ENCODE measurements at regions not wholly inside any gene's neighbourhood (a gene's known extent, or its start where the extent isn't known, plus 50 kb on each side); places are given as distances from the start of the nearest gene placed in this dataset.
"Not testable (repeated sequence)": the region's sequence is repeated elsewhere in the genome, so short reads cannot be mapped to it uniquely, and the experiment has no call there.

DNA sequence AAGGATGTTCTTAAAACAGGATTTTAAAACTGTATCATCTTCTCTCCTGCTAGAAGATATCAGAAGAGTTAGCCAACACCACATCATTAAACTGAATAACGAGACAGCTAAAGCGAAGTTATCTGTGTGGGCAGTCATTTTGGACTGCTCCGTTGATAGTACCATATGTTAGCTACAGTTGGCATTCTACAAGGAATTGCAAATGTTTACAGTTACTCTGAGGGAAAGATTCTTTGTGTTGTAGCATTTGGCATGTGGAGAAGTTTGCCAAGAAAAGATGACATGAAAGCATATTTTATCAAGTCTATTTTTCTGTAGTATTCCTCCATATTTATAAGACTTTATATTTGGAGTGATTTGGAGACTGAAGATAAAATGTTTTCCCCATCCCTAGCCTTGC is 464.4 kb upstream of the POM121L12 start:
- no peak for DNase-seq

DNA sequence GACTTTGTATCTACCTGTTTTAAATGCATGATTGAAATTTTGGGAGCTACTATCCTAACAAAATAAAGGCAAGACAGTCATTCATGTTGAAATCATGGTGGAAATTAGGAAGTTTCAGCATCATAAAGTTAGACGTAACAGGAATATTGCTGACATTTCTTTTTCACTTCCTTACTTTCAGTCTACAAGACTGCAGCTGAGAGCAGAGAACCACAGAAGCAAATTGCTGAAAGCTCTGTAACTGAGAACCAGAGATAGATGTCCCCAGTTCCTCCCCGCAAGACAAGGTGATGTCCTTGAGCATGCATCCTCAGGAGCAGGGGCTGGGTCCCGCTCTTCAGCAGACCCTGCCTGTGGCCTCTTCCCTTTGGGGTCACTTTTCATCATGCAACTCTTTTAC is 466.3 kb upstream of the POM121L12 start:
- DNase-seq = no peak

DNA sequence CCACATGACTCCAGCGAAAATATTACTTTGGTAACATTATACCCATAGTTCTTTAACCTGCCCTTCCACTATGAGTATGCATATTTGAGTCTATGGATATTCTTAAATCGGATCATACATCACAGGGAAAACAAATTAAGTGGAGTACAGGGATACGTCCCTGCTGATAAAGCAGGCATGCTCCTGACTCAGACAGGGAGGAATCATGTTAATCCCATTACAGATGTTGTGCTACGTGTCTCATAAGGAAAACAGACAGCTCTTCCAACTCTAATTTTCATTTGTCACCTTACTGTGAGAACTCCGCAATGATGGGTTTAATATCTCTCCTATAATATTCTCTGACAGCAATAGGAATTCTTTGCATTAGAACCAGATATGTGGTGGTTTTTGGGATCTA is 469.5 kb upstream of the POM121L12 start:
- DNase-seq = no peak

DNA sequence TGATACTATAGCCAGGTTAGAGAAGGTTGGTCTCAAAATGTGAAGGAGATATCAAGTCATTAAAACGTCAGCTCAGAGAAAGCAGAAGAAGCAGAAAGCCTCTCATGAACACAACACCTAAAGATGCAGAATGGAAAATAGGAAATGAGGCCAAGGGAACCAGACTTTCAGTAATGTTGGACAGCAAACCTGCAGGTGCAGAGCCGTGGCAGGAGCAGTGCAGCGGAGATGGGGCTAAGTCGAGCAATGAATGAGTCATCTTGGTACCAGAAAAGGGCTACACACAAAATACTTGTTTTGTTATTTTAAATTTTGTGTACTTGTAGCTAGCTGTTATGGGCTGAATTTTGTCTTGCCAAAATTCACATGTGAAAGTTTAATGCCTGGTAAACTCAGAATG is 479.6 kb upstream of the POM121L12 start:
- DNase-seq = no peak

DNA sequence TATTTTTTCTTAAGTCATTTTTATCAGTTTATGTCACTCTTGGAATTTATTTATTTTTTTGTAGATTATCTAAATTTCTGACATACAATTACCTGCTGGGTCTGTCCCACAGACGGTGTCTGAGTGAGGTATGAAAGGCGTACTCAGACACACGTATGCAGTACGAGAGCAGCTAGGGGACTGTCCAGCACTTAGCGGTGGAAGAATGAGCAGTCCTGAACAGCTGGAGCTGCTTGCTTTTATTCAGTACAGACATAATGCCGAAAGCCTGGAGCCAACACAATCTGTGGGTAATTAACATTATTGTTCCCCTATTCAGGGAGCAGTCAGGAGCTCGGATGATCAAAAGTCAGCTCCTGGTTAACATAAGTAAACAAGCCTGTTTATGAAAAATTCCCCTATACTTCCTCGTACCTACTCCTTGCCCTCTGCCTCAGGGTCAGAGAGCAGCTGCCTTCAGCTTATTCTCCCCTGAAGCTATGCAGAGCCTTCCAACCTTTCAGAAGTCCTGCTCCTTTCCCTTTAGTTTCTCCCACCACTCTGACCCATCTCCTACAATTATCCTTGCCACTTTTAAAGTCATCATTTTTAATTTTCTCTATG is 488.0 kb upstream of the POM121L12 start:
- no peak for DNase-seq

DNA sequence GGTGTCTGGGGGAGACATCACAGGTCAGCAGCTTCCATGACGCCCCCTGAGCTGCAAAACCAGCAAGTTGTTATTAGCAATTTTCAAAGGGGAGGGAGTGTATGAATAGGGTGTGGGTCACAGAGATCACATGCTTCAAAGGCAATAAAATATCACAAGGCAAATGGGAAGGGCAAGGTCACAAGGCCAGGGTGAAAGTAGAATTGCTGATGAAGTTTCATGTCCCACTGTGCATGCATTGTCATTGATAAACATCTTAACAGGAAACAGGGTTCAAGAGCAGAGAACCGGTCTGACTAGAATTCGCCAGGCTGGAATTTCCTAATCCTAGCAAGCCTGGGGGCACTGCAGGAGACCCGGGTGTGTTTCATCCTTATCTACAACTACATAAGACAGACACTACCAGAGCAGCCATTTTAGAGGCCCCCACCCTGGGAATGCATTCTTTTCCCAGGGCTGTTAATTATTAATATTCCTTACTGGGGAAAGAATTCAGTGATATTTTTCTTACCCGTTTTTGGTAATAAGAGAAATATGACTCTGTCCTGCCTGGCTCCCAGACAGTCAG is 494.2 kb upstream of the POM121L12 start:
- not testable (repeated sequence) for DNase-seq

DNA sequence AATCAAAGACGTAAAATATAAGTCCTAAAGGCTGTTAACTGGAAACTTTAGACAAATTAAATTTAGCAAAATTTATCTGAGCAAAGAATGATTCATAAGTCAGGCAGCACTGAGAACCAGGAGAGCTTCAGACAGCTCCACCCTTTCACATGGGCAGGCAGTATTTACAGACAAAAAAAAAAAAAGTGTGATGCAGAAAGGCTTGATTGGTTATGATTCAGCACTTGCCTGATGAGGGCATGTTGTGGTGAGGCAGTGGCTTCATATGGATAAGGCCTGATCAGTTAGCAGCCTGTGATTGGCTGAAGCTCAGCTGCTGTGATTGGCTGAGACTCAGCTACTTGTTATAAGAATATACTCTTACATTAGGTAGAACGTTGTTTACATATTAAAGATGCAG is 495.4 kb upstream of the POM121L12 start:
- no peak for DNase-seq

DNA sequence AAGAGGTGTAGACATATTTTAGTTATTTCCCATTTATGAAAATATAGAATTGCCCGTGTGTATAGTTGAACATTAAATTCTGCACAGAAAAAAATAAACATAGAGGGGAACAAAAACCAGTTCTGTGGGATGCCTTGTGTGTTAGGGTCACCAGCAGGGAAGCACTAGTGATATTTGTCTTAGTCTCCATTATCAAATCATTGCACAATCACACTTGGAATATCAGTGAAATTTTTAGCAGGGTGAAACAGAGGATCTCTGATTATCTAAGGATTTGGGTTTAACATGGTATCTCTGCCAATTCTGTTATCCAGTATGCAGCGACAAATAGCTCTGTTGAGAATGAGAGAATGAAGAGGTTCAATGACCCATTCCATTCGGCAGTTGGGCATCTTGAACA is 496.0 kb upstream of the POM121L12 start:
- DNase-seq = no peak

DNA sequence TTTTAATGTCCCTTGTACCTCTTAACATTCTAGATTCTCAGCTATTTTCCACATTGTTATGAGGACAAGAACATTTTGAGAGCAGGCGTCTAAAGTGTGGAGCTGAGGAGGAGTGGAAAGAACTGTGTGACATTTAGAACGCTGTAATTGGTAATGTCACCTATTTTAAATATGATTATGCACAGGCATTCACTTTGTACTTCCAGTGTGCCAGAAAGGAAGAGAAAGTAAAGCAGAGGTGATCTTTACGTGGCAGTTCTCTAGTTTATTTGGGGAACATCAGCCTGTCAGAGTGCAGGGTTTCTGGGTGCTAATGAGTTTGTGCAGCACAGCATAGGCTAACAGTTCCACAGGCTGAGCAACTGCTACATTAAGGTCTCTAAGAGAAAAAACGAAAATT is 498.4 kb upstream of the POM121L12 start:
- no peak for DNase-seq

DNA sequence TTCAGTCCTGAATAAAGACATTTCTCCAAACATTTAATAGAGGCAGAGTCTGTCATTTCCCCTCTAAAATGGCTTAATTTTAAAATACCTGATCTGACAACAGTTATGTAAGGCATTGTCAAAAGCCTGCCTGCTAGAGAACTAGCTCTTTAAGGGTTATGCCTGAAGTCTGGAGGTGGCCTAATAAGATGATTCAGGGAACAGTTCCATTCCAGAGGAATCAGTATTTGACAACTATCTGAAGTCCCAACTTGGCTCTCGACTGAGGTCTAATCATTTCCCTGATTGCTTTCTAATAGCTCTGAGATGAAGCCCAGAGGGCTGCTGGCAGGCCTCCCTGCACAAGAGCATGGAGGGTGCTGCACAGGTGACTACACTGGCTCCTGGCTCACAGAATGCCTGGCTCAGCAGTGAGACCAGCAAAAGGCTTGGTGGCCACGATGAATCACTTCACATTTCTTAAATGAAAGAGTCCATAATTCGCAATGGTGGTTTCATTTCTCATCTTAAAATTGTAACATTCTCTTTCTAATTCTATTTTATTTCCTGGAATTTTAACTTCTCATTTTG is 509.6 kb upstream of the POM121L12 start:
- DNase-seq = no peak

DNA sequence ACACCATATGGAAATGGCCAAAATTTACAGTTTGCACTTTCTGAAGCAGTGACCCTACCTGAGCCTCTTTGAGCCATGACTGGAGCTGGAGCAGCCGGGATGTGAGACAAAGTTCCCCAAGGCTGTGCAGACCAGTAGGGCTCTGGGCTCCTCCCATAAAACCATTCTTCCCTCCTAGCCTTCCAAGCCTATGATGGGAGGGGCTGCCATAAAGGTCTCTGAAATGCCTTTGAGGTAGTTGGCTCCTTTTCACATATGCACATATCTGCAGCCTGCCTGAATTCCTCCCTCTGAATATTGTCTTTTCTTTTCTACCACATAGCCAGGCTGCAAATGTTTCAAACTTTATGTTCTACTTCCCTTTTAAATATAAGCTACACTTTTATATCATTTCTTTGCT is 516.6 kb upstream of the POM121L12 start:
- DNase-seq = no peak

DNA sequence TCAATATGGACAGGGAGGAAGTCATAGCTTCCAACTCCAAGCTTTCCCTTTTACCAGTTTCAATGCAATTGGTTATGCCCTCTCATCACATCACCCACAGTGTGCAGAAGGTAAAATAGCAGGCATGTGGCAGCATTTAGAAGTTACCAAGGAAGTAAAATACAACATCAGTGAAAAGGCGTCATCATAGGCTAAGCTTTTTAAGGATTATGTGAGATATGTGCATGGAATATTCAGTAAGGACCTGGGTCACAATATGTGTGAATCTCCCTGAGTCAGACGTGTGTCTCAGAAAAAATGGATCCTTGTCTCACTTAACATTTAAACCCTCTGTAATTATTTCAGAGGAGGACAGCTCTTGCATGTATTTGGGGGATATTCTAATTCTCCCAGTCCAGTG is 522.8 kb upstream of the POM121L12 start:
- no peak for DNase-seq

DNA sequence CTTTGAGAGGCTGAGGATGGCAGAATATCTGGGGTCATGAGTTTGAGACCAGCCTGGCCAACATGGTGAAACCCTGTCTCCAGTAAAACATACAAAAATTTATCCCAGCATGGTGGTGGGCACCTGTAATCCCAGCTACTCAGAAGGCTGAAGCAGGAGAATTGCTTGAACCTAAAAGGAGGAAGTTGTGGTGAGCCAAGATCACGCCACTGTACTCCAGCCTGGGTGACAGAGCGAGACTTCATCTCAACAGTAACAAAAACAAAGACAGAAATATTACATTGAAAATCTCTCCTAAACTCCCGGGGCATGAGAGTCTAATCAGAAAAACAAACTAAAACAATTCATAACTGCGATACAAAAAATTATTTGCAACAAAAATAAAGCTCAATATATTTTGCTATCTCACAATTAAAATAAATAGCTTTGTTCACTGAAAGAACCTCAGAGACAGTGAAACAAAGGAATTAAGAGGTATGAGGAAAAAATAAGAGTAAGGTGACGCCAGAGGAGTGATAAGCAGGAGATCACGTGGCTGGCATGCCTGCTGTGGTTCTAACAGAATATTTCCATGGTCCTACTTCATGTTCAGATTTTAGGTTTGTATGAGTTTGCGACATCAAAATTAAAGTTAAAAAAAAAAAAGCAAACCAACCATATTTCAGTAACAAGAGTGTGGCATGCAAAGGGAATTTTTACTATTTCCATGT is 527.7 kb upstream of the POM121L12 start:
- no peak for DNase-seq

DNA sequence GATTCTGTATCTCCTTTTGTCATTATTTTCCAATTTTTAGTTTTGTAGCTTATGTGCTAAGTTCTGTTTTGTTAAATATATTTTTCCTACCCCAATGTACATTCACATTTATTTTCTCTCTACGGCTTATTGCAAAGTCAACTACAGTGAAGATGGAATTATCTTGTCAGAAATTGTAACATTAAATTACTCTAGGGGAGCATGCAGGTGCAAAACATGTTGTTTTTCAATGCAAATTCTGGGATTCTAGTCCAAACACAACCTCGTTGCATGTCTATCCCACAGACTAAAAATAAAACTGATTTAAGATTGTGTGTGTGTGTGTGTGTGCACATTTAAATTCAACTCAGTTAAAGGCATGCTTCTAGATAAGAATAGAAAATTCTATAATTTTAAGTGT is 529.1 kb upstream of the POM121L12 start:
- no peak for DNase-seq

DNA sequence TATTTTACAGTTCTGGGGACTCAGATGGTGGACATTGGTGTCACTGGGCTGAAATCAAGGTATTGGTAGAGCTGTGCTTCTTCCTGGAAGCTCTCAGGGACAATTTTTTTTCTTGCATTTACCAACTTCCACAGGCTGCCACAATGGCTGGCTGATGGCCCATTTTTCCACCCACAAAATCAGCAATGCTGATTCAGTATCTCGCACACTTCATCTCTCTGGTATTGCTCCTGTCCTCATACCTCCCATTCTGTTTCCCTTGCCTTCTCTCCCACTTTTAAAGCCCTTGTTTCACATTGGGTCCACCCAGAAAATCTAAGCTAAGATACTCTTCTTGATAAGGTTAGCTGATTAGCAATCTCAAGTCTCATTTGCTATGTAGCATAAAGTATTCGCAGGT is 530.9 kb upstream of the POM121L12 start:
- no peak for DNase-seq

DNA sequence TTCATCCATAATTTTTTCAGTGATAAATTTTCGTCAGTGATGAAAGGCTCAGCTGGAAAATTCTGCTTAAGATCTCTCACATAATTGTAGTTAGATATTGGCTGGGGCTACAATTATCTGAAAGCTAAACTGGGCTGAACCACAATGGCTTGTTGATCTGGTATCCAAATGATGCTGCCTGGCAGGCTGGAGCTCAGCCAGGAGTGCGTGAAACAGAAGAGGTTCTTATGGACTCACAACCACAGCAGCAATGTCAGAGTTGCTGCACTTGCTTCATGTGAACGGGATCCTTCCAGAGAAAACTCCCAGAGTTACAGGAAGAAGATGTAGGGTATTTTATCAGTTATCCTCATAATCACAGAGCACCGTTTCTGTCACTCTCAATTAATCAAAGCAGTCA is 533.2 kb upstream of the POM121L12 start:
- no peak for DNase-seq

DNA sequence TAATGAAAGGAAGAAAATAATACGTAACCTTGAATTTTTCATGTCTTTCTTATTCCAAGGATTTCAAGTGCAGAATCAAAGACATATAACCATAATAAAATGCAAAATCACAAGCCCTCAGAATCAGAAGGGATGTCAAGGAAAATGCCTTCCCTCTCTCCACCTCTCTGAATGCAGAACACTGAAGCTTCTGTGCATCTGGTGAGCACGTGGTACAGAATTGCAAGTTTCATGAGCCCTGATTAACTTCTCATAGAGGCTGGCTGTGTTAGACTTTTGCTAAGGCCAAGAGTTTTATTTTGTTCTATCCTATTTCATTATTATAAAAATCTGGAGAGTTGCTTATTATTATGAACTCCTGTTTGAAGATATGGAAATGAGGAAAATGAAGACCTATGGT is 533.7 kb upstream of the POM121L12 start:
- DNase-seq = no peak

DNA sequence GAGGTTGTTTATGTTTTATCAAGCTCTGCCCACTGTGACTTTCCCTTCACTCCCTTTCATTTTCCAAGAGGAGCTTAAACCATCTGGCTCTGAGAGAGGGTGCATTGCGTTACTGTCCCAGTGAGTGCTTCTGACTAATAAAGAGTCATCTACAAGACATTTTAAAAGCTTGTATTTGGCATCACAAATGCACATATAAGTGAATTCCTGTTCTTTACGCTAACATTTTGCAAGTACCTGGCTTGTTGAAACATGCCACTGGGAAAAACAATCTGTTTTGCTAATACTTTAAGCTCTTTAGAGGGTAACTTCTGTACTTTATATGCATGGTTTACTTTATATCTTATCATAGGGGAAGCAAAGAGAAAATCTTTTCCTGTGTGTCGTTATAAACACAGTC is 534.6 kb upstream of the POM121L12 start:
- no peak for DNase-seq

DNA sequence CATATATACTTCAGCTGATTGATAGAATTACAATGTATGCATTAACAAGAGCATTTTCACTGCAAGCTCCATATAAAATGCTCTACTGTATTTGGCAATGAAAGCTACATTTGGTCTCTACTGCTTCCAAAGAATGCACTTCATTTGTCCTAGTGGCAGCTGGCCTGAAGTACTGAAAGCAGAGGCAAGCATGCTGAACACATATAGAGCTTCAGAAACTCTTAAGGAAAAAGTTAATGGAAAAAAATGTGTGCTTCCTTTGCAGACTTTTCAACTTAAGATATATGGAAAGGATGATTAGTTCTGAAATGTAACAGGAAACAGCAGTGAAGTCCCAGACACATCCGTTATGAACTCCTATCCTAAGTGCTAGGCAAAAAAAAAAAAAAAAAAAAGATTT is 537.1 kb upstream of the POM121L12 start:
- DNase-seq = no peak

DNA sequence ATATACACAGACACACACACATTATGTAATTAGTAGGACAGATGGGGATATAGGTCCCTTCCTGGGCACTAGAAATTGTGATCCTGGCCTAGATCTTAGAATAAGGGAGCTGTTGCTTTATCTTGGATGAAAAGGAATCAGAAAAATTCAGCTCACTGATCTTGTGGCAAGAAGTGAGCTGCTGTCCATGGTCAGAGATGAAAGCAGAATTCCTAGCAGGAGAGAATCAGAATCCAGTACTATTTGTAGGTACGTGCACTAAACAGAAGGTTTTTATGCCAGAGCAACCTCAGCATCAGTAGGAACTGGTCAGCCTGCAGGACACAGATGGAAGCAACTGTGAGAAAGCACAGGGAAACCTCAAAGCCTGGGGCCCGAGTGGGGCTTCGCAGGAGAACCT is 549.2 kb upstream of the POM121L12 start:
- no peak for DNase-seq

DNA sequence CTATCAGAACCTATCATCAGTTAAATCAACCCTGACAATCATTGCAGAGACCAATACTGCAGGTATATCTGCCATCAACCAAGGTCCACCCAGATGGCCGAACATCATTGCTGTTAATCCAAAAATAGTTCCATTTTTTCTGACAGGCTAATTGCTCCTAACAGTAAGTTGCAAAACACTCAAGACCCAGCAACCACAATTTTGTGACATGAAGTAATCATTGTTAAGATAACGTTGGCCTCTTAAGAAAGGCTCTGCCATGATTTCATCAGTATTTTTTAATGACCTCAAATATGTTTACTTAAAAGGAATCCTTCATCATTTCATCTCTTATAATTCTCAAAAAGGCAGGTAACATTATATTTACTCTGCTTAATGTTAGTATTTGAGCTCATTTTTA is 553.4 kb upstream of the POM121L12 start:
- no peak for DNase-seq

DNA sequence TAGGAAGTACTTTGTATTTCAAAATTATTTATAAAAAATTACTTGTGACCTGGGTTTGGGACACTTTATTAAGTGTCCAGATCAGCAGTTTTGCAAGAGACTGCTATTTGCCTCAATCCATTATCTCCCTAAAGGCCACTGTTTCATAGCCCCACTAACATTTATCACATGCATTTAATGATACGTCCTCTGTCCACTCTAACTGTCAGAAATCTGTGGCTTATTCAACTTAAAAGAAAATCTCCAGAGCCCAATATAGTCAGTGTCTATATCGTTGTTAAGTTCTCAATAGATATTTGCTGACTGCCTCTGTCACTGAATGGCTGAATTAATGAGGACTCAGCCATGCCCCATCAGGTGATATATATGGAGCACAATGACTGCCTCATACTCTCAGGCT is 553.9 kb upstream of the POM121L12 start:
- no peak for DNase-seq

DNA sequence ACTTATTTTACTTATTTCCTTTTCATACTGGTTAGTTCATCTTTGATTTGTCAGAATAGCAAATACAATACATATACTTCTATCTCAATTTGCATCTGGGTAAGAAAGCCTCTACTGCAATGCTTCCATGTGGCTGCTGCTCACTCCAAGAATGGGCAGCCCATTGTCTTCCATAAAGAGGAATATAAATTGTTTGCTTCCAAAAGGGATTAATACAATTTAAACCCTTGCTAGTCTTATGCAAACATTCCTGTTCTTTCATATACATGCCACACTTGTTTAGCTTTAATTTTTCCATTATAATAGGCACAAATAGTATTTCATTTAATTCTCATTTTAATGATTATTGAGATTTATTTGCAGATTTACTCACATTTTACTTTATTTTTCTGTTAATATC is 555.4 kb upstream of the POM121L12 start:
- DNase-seq = no peak

DNA sequence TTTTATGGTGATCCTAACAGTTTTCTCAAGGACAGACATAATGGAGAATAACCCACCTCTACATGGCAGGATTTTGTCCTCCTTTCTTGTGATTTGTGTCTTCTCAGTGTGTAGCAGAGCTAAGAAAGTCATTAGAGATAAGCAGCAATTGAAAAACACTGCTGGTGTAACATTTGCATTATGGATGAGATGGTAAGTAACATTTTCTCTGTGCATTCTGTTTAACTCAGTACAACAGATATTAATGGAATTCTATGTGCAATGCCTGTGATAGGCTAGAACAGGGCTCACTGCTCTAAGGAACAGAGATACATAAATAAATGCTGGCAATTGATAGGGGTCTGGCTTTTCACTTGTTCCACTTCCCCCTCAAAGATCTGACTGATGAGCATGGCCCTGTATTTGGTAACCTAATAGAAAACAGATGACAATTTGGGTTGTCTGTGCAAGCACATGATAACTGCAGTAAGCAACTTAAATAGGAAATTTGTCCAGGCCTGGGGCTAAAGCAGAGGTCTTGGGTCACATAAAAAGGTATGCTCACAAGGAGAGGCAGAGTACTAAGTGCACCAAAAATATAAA is 560.3 kb upstream of the POM121L12 start:
- no peak for DNase-seq

Data from effector CD4-positive, alpha-beta T cell (primary cell).